Transverse colon (tissue), 4 donors: ENCODE measurements at regions not wholly inside any gene's neighbourhood (a gene's known extent, or its start where the extent isn't known, plus 50 kb on each side); places are given as distances from the start of the nearest gene placed in this dataset.

Experiments
- POLR2A ChIP-seq: fragments of 450-650 bp; IDR thresholded peaks from one replicate; pipeline ENCODE4 v1.6.1; 2016; ENCODE audit warnings: antibody characterized with exemption, mild to moderate bottlenecking, moderate library complexity
- POLR2AphosphoS5 ChIP-seq, 3 donors: sonication (generic); formaldehyde crosslinking; IDR thresholded peaks; one replicate each; pipeline ENCODE4 v1.6.1; 2016; ENCODE audit warnings: antibody characterized with exemption in 3 of 3
- TF ChIP-seq, protein P1 (sequence below), 5 experiments: fragments of 200-600 bp in 3 of 5; fragments of 450-650 bp in 2 of 5; sonication (generic) in 3 of 5; IDR thresholded peaks; 1 replicate in 2 of 5; 2 replicates in 3 of 5; pipeline ENCODE4 v1.5.1; 2016 to 2017; ENCODE audit warnings: antibody characterized with exemption in 5 of 5, inconsistent platforms in 3 of 5, mild to moderate bottlenecking in 2 of 5, moderate library complexity in 1 of 5

DNA sequence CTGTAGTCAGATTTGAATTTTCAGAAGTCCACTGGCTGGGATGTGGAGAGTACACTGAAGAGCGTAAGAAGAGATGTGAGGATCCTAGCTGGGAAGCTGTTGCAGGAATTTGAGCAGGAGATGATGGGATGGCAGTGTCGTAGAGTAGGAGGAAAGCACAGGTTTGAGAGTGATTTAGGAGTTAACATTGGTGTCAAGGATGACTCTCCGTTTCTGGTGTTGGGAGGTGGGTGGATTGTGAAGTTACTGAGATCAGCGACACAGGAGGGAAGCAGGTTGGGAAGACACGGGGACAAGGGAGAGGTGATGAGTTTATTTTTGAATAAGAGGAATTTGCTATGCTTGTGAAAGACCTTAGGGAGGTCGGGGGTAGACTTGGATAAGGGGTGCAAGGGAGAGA is 434.2 kb upstream of the TPM1 start:
- no peak for TF ChIP-seq POLR2A
- TF ChIP-seq, protein P1, sequence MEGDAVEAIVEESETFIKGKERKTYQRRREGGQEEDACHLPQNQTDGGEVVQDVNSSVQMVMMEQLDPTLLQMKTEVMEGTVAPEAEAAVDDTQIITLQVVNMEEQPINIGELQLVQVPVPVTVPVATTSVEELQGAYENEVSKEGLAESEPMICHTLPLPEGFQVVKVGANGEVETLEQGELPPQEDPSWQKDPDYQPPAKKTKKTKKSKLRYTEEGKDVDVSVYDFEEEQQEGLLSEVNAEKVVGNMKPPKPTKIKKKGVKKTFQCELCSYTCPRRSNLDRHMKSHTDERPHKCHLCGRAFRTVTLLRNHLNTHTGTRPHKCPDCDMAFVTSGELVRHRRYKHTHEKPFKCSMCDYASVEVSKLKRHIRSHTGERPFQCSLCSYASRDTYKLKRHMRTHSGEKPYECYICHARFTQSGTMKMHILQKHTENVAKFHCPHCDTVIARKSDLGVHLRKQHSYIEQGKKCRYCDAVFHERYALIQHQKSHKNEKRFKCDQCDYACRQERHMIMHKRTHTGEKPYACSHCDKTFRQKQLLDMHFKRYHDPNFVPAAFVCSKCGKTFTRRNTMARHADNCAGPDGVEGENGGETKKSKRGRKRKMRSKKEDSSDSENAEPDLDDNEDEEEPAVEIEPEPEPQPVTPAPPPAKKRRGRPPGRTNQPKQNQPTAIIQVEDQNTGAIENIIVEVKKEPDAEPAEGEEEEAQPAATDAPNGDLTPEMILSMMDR (IDR thresholded peaks at IDR 0.05), result no peak
- TF ChIP-seq POLR2AphosphoS5 (IDR thresholded peaks at IDR 0.05), result no peak
